Mammary epithelial cell (primary cell): ENCODE measurements at regions not wholly inside any gene's neighbourhood (a gene's known extent, or its start where the extent isn't known, plus 50 kb on each side); places are given as distances from the start of the nearest gene placed in this dataset.

Experiments
- EZH2 ChIP-seq: IDR thresholded peaks from 2 replicates; pipeline ENCODE4 v1.6.1; 2012; ENCODE audit warnings: low read length, inconsistent platforms, borderline replicate concordance
- TF ChIP-seq, protein P1 (sequence below), 2 donors: IDR thresholded peaks in 1 of 2; conservative IDR thresholded peaks in 1 of 2; 2 replicates each; pipeline ENCODE4 v1.5.1; 2011 to 2012; ENCODE audit warnings: inconsistent platforms in 2 of 2, low read length in 2 of 2, mild to moderate bottlenecking in 2 of 2, control low read depth in 1 of 2, low read depth in 1 of 2; ENCODE audit not compliant: insufficient read depth in 1 of 2; ENCODE audit errors: extremely low read depth in 1 of 2

DNA sequence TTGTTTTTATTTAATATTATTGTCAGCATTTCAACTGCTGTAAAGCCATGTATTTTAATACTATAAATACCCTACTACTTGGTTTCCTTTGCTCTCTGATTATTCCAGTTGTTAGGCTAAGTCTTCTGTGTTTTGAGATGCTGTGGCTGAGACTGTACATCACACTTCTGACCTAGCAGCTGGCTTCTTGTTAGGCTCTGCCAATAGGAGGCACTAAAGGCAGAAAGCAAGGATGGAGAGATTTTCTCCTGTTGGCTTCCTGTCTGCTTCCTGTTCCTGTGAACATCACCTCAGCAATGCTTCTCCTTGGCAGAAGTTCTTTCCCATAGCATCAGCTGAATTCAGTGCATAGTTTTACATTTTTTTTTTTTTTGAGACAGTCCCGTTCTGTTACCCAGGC is 68.3 kb upstream of the YPEL5 start:
- no peak for TF ChIP-seq EZH2
- TF ChIP-seq, protein P1, sequence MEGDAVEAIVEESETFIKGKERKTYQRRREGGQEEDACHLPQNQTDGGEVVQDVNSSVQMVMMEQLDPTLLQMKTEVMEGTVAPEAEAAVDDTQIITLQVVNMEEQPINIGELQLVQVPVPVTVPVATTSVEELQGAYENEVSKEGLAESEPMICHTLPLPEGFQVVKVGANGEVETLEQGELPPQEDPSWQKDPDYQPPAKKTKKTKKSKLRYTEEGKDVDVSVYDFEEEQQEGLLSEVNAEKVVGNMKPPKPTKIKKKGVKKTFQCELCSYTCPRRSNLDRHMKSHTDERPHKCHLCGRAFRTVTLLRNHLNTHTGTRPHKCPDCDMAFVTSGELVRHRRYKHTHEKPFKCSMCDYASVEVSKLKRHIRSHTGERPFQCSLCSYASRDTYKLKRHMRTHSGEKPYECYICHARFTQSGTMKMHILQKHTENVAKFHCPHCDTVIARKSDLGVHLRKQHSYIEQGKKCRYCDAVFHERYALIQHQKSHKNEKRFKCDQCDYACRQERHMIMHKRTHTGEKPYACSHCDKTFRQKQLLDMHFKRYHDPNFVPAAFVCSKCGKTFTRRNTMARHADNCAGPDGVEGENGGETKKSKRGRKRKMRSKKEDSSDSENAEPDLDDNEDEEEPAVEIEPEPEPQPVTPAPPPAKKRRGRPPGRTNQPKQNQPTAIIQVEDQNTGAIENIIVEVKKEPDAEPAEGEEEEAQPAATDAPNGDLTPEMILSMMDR (conservative IDR thresholded peaks at IDR 0.05 in 1 of 2, IDR thresholded peaks at IDR 0.05 in 1 of 2; ENCODE audit: extremely low read depth in 1 of 2, insufficient read depth in 1 of 2, low read depth in 1 of 2, low read length in 2 of 2): peak in 1 of 2 donors; percentile 9
